Midbrain (tissue), 1 donor: ENCODE measurements at regions not wholly inside any gene's neighbourhood (a gene's known extent, or its start where the extent isn't known, plus 50 kb on each side); places are given as distances from the start of the nearest gene placed in this dataset.
A peak's percentile ranks its signal among the peaks of the same experiment; 100 is the strongest.
"Not testable (repeated sequence)": the region's sequence is repeated elsewhere in the genome, so short reads cannot be mapped to it uniquely, and the experiment has no call there.

Experiments
- DNase-seq: peaks from one replicate; lab custom pipeline; 2025; lab: John Stamatoyannopoulos, UW

DNA sequence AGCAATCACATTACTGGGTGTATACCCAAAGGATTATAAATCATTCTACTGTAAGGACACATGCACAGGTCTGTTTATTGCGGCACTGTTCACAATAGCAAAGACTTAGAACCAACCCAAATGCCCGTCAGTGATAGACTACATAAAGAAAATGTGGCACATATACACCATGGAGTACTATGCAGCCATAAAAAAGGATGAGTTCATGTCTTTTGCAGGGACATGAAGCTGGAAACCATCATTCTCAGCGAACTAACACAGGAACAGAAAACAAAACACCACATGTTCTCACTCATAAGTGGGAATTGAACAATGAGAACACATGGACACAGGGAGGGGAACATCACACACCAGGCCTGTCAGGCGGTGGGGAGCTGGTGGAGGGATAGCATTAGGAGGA lies 313.9 kb upstream of the NCKAP5 start:
- not testable (repeated sequence) for DNase-seq

DNA sequence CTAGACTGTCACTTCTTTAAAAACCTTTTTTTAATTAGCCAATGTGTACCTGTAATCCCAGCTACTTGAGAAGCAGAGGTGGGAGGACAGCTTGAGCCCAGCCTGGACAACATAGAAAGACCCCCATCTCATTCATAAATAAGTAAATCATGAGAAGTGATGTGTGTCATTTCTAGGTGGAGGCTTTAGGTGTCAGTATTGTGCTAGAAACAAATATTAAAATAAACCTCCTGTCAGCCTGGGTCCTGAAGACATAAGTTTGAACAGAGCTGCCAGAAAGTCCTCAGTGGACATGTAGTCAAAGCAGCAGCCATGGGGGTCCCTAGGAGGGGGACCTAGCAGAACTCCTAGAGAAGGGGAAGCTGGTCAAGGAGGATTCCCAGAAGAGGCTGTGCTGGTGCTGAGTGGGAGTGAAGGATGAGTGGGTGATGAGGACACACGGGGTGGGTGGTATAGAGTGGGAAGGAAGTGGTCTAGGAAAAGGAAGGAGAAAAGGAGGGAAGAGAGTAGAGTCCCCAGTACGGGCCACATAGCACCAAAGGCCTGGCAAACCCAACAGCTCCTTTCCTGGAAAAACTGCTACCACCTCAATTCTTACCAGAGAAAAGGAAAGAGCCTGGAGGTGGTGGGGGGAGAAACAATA lies 316.6 kb upstream of the NCKAP5 start:
- DNase-seq = peak; percentile 1

DNA sequence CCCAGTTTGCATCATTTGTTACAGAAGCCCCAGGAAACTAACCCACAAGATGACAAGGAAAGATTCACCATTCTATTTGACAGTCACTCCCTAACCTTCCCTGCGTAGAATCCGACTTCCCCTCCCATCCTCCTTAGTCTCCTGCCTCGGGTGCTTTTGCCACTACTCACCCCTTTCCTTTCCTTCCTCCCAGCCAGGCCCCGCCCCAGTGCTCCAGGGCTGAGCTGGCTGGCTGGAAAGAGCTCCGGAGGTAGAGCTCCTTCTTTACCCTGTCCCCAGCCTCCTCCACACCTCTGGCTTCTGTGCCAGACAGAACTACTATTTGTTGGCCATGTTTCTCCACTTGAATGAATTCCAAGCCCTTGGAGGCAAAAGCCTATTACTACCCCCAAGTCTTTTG lies 317.6 kb upstream of the NCKAP5 start:
- no peak for DNase-seq

DNA sequence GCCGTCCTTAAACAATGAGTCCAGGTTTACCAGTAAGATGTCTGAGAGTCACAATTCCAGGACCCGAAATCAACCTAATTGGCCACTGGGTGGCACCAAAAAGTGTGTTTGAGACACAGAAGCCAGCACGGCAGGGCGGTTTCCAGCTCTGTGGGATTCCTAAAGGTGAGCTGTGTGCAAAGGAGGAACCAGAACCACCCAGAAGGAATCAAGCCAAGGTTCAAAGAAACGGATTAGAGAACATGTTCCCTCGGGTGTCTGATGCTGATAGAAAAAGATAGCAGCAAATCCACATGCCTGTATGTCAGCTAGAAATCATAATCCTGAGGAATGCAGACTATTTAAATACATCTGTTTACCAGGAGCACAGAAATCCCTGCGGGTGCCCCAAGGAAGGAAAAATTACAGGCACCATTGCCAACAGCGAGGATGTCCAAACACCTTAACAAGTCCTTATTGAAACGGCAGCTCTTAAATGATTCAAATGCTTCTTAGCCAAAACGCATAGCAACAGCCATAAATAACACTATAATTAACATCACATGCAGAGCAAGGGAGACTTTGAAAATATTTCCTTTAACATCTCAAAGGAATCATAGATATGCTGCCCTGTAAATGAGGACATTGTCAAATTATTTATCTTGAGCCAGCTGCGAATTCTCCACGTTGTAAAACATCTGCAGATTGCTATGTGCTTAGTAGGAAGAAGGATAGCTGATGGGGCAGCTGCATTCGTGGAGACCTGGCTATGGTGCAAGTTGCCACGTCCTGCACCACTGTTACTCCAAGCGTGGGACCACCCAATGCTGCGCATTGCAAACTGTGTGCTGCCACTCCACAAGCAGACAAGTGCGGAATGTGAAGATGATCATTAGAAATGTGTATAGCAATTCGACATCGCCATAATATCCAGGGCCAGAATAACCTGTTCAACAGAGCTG lies 318.7 kb upstream of the NCKAP5 start:
- peak; percentile 74 for DNase-seq

DNA sequence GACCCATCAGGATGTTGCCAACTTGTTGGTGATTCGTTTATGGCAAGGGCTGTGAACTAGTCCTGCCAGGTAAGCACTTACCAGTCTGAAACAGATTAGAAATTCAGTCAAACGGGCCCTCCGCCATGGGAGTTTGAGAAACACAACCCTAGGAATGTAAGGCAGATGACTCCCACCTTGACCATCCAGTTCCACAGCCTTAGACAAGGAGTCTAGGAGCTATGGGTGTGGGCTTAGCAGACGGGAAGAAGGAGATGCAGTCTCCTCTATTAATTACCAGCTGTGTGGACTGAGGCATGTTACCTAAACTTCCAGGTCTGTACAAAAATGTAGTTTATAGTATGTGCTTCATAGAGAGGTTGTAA lies 319.4 kb upstream of the NCKAP5 start:
- no peak for DNase-seq

DNA sequence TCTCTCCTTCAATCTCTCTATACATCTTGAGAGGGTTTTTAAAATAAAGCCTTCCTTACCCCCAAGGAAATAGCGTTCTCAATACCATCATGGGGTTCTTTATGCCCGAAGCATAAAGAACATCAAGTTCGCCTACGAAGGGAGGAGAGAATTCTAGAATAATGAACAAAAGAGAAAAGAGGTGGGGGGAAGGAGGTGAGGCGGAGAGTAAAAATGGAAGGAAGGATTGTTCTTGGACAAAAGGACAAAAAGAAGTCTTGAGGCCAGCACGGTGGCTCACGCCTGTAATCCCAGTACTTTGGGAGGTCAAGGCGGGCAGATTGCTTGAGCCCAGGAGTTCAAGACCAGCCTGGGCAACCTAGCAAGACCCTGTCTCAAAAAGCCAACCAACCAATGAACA lies 319.8 kb upstream of the NCKAP5 start:
- DNase-seq = no peak

DNA sequence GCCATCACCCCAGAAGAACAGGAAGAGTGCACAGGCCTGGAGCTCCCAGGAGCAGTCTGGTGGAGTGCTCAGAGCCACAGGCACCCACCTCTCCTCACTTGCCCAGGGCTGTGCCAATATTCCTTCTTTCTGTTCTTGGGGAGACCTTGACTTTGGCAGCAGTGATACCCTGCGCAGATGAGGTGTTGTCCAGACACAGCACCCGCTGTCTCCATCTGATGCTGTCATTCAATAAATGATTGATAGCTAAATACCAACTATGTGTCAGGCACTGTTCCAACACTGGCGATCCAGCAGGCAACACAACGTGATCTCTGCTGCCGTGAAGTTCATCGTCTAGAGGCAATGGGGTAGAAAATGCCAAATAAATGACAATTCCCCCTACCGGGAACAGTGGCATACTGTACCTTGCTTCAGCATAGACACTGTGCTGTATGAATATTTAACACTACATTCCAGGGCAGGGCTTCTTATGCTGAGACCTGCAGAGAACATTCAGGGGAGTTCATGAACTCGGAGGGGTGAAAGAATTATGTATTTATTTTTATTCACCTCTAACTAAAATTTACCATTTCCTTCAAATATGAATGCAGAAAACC lies 320.5 kb upstream of the NCKAP5 start:
- DNase-seq = no peak

DNA sequence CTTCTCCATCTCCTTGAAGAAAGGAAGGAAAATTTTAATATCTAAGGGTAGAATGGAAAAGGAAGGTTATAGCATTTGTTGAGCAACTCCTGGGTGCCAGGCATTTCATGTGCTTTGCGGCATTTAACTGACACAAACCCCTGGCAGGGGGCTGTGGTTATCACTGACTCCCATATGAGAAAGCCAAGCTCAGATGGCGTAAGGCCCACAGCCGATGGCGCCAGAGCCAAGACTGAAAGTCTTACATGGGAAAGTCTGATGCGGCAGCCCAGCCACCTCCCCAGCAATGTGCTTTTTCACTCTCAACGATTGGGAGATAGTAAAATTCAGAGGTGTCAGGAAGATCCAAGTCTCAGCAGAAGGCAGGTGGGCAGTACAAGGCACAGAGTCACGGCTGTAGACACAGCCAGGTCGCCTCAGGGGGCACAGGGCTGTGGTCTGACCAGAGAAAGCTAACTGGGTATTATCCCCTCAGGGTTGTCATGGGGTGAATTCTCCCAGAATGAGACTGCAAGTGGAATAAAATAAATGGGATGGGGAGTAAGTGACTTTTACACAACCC lies 324.2 kb upstream of the NCKAP5 start:
- no peak for DNase-seq

DNA sequence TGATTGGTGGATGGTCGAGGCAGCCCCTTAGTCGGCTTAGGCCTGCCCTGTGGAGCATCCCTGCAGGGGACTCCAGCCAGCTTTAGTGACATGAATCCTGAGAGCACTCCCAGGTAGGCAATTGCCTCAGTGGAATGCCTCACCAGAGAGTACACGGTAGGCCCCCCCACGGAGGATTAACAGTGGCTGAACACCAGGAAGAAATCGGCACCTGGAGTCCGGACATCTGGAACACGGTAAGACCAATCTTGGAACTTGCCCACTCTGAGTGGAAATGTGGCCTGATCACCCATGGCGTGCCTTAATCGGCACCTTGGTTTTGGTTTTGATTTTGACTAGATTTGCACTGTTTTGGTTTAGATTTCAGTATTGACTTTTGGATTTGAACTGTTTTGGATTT lies 326.2 kb upstream of the NCKAP5 start:
- DNase-seq = no peak

DNA sequence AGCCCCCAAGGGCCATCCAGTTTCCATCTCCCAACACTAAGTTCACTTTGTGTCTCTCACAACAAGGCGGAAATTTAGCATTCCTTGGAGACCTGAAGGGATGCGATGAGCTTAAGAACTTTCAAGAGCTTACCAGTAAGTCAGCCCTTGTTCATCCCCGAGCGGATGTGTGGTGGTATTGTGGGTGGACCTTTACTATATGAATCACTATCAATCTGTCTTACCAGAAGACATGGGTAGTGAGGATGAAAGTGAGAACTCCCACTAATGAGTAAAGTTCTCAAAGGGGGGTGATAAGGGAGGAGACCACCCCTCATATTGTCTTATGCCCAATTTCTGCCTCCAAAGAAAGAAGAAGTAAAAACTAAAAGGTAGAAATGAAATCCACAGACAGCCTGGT lies 329.6 kb upstream of the NCKAP5 start:
- DNase-seq = not testable (repeated sequence)

DNA sequence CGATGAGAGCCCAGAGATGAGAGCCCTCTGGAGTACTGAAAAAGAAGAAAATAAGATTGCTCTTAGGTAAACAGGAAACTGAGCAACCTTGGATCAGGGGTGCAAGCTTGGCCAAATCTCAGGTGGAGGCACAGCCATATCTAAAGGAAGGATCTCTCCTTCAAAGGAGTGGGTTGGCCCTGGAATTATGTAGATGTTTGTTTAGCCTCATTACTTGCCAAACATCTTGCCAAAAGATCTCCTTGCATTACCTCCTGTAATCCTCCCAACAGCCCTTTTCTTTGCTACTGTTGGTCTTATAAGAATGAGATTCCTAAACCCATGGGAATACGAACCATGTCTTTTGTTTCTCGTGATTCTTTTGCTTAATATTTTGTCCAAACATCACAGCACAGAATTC lies 332.6 kb upstream of the NCKAP5 start:
- DNase-seq = no peak

DNA sequence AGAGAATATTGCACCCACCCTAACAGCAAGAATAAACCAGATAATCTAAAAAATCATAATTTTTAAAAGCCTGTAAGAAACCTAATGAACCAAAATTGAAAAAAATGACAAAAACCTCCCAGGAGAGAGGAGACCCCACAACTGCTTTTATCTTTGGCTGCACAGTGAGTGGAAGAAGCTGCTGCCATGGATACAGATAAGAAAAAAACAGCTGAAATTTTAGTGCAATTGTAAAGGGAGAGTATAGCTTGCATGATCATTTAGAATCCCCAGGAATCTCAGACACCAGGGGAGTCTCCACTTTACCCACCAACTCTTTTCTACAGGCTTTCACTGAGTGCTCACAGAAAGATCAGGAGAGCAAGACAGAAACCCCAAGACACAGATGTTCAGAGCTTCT lies 338.1 kb upstream of the NCKAP5 start:
- DNase-seq = no peak

DNA sequence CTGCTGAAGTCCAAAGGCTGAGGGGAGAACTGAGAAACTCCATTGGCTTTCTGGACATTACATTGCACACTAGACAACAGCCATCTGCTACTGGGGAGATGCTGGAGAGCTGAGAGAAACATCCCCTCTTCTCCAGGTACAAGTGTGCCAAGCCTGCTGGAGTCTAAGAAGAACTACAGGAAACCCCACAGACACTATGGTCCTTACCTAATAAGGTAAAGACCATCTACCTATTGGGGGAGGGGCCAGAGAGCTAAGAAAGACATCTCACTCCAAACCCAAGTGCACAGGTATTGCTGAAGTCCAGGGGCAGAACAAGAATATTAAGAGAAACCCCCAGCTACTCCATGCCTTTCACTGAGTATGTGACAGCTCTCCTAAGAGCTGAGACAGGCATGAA lies 338.7 kb upstream of the NCKAP5 start:
- DNase-seq = no peak

DNA sequence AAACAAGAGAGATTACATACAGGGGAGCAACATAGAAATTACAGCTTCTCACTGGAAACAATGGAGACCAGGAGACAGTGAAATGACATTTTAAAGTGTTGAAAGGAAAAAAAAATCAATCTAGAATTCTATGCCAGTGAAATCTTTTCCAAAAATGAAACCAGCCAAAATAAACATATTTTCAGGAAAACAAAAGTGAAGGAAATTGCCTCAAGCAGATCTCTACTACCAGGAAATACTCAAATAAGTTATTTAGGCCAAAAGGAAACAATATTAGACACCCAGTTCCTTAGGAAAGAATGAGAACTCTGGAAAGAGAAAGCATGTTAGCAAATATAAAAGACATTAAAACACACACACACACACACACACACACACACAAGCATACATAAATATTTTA lies 339.9 kb upstream of the NCKAP5 start:
- no peak for DNase-seq

DNA sequence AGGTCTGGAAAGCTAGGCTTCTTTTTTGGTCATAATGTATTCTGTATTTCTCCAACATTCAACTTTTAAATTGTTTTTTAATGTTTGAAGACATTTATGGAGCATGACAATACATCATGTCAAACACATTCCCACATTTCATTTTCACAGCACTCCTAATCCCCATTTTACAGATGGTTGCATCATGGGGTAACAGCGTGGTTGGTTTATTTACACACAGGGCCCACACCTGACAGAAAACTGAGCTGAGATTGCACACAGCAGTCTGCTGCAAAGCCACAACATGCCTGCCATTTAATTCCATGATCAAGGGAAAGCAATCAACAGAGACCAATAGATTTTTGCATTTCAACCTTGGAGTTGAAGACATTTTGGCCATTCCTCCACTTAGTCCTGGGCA lies 335.7 kb upstream of the MGAT5 start:
- no peak for DNase-seq

DNA sequence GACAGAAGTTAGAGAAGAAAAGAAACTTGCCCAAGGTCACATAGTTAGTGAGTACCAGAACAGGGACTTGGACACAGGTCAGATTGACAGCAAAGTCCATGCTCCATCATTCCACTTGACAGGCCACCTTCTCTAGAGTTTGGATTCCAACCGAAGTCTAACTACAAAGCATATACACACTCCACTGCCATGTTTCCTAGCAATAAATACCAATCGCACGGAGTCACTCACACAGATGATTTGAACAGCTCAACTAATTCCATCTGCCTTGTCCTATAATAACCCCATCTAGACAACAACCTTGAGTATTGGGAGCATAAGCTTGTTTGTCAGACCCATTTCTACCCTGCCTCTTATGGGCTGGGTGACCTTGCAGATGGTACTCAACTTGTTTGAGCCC lies 334.6 kb upstream of the MGAT5 start:
- DNase-seq = no peak

DNA sequence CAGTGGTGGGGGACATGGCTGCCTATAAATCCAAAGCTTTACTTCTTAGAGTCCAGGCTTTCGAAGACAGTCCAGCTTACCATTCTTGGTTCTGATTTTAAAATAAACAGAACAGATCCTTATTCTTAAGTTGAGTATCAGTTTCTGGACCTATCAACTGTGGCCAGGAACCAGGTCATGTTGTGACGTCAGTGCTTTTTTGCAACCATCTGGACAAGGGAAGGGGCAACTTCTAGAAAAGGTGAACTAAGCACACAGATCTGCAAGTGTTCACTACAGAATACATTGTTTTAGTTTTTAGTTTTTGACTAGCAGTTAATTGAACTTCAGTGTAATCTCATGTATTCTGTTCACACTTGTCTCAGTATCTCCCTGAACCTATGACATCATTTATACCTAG lies 326.0 kb upstream of the MGAT5 start:
- no peak for DNase-seq

DNA sequence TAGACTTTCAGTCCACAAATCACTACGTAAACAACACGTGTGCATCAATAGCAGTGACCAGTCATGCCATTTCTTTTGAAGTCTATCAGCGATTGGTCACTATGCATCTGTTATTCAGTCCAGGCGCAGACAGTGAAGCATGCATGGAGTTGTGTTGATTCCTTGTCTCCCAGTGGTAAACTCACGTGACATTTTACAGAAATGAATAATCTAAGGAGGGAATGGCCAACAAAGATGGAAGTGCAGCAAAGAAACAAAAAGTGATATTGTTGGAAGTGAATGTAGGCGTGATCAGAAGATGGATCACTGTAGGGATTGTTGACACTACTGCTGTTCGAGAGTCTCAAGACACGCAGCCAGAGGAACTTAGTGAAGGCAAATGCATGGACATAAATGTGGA lies 317.8 kb upstream of the MGAT5 start:
- DNase-seq = no peak

DNA sequence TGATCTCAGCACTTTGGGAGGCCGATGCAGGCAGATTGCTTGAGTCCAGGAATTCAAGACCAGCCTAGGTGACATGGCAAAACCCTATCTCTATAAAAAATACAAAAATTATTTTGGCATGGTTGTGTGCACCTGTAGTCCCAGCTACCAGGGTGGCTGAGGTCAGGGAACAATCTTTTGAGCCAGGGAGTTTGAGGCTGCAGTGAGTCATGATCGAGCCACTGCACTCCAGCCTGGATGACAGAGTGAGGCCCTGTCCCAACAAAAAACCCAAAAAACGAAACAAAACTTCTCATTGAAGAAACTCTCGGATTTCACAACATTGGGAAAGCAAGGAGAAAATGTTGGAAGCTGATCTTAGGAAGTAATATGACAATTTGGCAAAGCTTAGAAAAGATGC lies 317.3 kb upstream of the MGAT5 start:
- DNase-seq = no peak

DNA sequence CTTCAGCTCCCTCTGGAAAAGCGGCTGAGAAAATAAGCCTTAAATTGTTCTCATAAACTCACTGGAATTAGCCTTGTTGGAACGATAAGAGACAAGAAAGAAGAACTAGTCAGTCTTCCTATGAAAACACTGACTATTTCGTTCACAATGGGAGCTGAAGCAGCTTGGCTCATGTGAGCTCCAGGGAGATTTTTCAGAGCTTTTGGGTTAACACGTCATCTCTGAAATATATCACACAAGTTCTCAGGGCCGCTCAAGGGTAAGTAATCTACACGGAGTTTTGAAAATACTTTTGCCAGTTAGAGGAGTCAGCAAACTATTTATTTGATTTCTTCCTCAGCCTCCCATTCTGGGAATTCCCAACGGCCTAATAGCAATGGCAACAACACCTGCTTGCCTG lies 316.2 kb upstream of the MGAT5 start:
- DNase-seq = no peak

DNA sequence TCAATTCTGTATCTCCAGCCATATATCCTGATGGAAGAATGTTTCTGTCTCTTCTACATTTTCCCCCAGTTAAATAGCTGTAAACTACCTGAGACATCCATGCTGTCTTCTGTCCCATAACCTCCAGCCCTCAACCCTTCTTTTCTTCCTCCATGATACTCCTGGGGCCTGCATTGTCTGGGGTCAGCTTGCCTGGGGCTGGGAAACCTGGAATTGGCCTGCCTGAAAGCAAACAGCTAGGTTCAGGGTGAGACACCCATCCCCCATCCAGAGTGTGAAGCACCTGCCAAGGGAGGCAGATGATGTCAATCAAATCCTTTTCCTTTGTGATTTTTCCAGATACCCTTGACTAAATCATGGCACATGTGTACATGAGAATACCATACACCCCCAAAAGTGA lies 313.7 kb upstream of the MGAT5 start:
- no peak for DNase-seq

DNA sequence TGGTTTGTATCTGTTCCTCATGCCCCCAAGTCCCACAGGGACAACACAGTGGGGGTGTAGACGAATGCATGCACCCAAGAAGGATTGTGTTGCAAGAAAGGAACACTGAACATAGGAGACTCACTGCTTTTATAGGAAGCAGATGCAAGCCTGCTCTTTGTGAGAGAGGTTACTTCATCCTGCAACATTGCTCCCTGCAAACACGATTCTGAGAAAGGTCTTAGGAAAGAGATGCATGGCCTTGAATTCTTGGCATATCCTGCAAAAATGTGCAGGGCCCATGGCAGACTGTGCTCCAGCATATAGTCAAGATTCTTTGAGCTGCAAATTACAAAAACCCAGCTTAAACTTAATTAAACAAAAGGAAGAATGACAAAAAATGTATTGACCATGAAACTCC lies 312.2 kb upstream of the MGAT5 start:
- DNase-seq = no peak

DNA sequence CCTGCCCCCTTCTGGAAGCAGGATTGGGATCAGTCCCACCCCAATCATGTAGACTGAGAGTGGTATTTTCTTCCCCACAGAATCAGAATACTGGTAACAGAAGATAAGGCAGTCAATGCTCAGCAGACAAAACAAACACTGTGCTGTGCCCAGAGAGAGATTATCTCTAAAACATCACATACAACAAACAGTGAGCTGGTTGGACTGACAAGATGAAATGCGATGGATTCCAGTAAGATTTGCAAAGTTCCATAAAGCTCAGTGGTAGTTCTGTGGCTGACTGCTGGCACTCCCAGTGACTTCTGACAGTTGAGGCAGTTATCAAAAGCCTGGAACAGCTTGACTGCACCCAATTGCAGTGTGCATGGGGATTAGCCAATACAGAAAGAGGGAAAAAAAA lies 311.5 kb upstream of the MGAT5 start:
- DNase-seq = no peak
